ENCODE measurements at regions not wholly inside any gene's neighbourhood (a gene's known extent, or its start where the extent isn't known, plus 50 kb on each side); places are given as distances from the start of the nearest gene placed in this dataset.
A peak's percentile ranks its signal among the peaks of the same experiment; 100 is the strongest.

DNA sequence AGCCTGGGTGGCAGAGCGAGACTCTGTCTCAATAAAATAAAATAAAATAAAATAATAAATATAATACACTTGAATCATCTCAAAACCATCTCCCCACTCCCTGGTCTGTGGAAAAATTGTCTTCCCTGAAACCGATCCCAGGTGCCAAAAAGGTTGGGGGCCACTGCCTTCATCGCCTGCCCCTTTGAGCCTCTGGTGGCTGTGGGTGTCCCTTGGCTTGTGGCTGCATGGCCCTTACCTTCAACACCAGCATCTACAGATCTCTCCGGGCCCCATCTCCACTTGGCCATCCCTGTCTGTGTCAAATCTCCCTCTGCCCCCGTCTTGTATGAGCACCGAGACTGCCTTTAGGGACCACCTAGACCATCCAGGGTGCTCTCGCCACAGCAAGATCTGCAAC, 177.3 kb downstream of the SEC14L1 start:
- no peak for DNase-seq (ENCODE audit: low read depth)
- Histone ChIP-seq H3K4me3 (ENCODE audit: low read depth, low read length) (no peak overlapping the region), H3K27me3 (ENCODE audit: control insufficient read depth, insufficient read depth, low read length) (no peaks in the 10 kb centered on the region), H3K36me3 (ENCODE audit: control insufficient read depth, insufficient read depth, low read length) (peaks cover 4% of the 10 kb centered on the region)
- TF ChIP-seq, protein P1, sequence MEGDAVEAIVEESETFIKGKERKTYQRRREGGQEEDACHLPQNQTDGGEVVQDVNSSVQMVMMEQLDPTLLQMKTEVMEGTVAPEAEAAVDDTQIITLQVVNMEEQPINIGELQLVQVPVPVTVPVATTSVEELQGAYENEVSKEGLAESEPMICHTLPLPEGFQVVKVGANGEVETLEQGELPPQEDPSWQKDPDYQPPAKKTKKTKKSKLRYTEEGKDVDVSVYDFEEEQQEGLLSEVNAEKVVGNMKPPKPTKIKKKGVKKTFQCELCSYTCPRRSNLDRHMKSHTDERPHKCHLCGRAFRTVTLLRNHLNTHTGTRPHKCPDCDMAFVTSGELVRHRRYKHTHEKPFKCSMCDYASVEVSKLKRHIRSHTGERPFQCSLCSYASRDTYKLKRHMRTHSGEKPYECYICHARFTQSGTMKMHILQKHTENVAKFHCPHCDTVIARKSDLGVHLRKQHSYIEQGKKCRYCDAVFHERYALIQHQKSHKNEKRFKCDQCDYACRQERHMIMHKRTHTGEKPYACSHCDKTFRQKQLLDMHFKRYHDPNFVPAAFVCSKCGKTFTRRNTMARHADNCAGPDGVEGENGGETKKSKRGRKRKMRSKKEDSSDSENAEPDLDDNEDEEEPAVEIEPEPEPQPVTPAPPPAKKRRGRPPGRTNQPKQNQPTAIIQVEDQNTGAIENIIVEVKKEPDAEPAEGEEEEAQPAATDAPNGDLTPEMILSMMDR (IDR thresholded peaks at IDR 0.05; ENCODE audit: insufficient read depth, low read length, poor library complexity, severe bottlenecking): no peak

DNA sequence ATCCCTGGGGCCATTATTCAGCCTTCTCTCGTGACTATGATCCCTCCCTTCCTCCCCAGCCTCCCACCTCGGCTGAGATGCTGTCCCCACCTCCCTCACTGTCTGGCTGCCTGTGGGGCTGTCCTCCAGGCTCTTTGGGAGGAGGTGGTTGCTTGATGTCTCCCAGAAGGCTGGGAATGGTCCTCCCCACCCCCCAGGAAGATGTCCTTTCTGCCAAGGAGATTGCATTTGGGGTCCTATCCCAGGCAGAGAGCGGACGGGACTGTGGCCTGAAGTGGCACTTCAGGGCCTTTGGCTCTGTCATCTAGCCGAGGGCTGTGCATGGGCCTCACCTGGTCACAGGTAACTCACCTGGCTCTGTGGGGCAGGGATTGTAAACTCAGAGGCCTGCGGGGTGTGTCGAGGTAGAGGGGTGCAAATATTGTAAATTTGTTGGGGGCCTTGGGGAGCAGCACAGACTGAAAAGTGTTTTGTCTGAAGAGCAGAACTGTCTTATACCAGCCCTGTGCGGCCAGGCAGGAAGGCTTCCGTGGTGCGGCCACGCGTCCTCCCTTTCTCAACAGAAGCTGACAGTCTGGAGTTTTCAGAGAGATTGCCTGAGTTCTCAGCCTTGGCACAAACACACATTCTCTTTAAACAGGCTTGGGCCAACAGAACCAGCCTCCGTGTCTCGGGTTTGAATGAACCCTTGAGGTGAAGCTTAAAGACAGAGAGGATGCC, 177.9 kb downstream of the SEC14L1 start:
- no peak overlapping the region for H3K4me3 ChIP-seq (ENCODE audit: low read depth, low read length)
- DNase-seq (ENCODE audit: low read depth): no peak
- H3K27me3 ChIP-seq (ENCODE audit: control insufficient read depth, insufficient read depth, low read length): no peaks in the 10 kb centered on the region
- peaks cover 4% of the 10 kb centered on the region for H3K36me3 ChIP-seq (ENCODE audit: control insufficient read depth, insufficient read depth, low read length)
- TF ChIP-seq, protein P1 (IDR thresholded peaks at IDR 0.05; ENCODE audit: insufficient read depth, low read length, poor library complexity, severe bottlenecking): no peak

DNA sequence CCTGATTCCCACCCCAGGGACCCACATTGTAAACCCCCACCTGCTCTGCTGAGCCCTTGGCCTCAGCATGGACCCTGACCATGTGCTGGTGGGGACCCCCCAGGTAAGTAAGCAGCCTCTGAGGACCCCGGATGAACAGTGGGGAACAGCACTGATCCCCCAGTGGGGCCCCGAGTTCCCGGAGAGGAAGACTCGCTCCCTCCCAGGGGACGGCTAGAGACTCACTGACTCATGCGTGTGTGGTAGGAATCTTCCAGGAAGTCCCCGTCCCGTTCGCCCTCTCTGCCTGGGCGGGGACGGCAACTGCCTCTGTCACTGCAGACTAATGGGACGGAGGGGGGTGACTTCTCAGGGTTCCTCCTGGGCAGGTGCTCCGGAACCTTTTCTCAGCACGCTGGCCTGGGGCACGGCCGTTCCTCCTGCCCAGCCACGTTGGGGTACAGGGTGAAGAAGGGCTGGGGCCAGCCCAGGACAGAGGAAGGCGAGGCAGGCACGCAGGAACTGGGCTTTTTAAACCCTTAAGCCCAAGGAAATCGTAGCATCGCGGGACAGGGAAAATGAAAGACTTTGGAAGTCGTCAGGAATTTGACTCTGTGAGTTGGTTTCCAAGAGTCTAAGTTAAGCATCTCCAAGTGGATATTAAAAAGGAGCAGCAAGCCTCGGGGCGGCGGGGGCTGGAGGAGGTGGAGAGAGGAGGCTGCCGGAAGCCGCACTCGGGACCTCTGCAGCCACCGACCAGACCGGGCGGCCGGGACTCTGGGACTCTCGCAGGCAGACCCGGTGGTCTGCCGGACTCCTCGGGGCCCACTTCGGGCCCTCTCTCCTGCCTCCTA, 178.7 kb downstream of the SEC14L1 start:
- H3K27me3 ChIP-seq (ENCODE audit: control insufficient read depth, insufficient read depth, low read length): no peaks in the 10 kb centered on the region
- peaks cover 4% of the 10 kb centered on the region for H3K36me3 ChIP-seq (ENCODE audit: control insufficient read depth, insufficient read depth, low read length)
- TF ChIP-seq, protein P1 (IDR thresholded peaks at IDR 0.05; ENCODE audit: insufficient read depth, low read length, poor library complexity, severe bottlenecking): no peak
- peak overlapping the region; percentile 21 for H3K4me3 ChIP-seq (ENCODE audit: low read depth, low read length)
- peak; percentile 63 for DNase-seq (ENCODE audit: low read depth)

DNA sequence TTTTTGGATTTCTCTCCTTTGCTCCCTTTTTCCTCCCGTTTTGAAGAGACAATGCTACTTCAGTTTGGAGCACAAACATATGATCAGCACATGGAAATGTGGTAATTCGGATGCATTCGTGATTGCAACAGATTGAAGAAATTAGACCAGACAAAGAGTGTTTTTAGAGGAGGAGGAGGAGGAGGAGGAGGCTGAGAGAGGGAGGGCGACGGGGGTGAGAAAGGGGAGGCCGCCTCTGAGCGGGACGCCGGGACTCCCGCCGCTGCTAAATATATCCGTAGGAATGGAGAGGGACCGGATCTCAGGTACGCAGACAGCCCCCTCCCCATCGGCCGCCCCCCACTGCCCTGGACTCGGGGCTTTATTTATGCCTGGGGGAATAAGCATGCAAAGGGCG, 179.3 kb downstream of the SEC14L1 start:
- DNase-seq (ENCODE audit: low read depth): no peak
- Histone ChIP-seq H3K27me3 (ENCODE audit: control insufficient read depth, insufficient read depth, low read length) (no peaks in the 10 kb centered on the region), H3K36me3 (ENCODE audit: control insufficient read depth, insufficient read depth, low read length) (peaks cover 4% of the 10 kb centered on the region), H3K4me3 (ENCODE audit: low read depth, low read length) (peak overlapping the region; percentile 21)
- TF ChIP-seq, protein P1 (IDR thresholded peaks at IDR 0.05; ENCODE audit: insufficient read depth, low read length, poor library complexity, severe bottlenecking): no peak

DNA sequence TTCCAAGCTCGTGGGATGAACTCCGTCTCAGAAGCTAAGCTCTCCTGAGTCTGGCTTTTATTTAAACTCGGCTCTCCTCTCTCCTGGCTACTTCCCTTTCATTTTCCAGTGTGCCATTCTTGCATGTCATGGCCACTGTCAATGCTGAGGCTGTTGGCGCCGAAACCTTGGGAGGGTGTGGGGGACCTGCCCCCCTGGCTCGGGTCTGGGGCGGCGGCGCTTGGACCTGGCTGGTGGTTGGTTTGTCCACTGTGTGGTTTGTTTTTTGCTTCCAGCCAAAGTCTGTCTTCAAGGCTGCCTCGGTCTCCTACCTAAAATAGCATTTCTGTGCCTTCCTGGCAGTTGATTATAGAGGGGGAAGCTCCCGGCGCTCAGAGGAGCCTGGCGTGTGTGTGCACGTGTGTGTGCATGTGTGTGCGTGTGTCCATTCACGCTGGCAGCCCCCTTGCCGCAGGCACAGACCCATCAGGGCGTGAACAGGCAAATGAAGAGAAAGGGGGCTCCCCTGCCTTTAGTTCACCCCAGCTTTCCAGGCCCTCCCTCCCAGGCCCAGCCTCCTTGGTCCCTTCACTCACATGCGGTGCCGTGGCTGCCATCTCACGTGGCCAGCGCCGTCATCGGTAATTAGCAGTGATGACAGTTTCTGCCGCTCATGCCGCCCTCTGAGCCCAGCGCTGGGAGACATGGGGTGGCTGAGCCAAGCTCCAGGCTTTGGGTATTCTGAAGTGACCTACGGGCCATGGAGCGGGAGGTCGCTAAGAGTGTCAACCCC, 179.9 kb downstream of the SEC14L1 start:
- TF ChIP-seq, protein P1 (IDR thresholded peaks at IDR 0.05; ENCODE audit: insufficient read depth, low read length, poor library complexity, severe bottlenecking): no peak
- H3K36me3 ChIP-seq (ENCODE audit: control insufficient read depth, insufficient read depth, low read length): peaks cover 2% of the 10 kb centered on the region
- no peaks in the 10 kb centered on the region for H3K27me3 ChIP-seq (ENCODE audit: control insufficient read depth, insufficient read depth, low read length)
- no peak for DNase-seq (ENCODE audit: low read depth)
- H3K4me3 ChIP-seq (ENCODE audit: low read depth, low read length): peak overlapping the region; percentile 21
